ENCODE measurements at regions not wholly inside any gene's neighbourhood (a gene's known extent, or its start where the extent isn't known, plus 50 kb on each side); places are given as distances from the start of the nearest gene placed in this dataset.

DNA sequence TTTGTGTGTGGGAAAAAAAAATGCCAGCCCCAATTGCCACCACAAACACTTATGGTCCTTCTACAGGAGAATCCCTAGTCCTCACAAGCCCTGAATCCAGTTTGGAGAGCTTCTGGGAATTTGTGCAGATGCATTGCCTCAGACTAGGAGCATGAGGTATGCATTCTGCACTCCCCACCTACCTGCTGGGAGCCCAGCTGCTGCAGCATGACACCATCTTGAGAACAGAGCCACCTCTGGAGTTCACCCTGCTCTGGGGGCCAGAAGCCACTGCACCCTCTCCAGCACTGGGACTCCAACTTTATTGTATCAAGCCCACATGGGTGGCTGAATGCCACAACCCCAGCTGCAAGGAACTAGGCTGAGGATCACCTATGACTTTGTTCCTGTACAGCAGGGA, 568.5 kb upstream of the ID4 start:
- no peak for TF ChIP-seq POLR2A (IDR thresholded peaks at IDR 0.05; ENCODE audit: low read depth, low read length)
- TF ChIP-seq RAD21 (IDR thresholded peaks at IDR 0.05; ENCODE audit: low read length), result no peak
- TF ChIP-seq, protein P1, sequence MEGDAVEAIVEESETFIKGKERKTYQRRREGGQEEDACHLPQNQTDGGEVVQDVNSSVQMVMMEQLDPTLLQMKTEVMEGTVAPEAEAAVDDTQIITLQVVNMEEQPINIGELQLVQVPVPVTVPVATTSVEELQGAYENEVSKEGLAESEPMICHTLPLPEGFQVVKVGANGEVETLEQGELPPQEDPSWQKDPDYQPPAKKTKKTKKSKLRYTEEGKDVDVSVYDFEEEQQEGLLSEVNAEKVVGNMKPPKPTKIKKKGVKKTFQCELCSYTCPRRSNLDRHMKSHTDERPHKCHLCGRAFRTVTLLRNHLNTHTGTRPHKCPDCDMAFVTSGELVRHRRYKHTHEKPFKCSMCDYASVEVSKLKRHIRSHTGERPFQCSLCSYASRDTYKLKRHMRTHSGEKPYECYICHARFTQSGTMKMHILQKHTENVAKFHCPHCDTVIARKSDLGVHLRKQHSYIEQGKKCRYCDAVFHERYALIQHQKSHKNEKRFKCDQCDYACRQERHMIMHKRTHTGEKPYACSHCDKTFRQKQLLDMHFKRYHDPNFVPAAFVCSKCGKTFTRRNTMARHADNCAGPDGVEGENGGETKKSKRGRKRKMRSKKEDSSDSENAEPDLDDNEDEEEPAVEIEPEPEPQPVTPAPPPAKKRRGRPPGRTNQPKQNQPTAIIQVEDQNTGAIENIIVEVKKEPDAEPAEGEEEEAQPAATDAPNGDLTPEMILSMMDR (conservative IDR thresholded peaks at IDR 0.05; ENCODE audit: low read depth, low read length), result no peak
- TF ChIP-seq, protein P2, sequence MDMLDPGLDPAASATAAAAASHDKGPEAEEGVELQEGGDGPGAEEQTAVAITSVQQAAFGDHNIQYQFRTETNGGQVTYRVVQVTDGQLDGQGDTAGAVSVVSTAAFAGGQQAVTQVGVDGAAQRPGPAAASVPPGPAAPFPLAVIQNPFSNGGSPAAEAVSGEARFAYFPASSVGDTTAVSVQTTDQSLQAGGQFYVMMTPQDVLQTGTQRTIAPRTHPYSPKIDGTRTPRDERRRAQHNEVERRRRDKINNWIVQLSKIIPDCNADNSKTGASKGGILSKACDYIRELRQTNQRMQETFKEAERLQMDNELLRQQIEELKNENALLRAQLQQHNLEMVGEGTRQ (IDR thresholded peaks at IDR 0.05; ENCODE audit: low read depth, low read length), result no peak
- TF ChIP-seq CEBPB (IDR thresholded peaks at IDR 0.05; ENCODE audit: low read depth, low read length), result no peak
- TF ChIP-seq FOS (IDR thresholded peaks at IDR 0.05; ENCODE audit: low read depth, low read length), result no peak
- TF ChIP-seq, protein P3, sequence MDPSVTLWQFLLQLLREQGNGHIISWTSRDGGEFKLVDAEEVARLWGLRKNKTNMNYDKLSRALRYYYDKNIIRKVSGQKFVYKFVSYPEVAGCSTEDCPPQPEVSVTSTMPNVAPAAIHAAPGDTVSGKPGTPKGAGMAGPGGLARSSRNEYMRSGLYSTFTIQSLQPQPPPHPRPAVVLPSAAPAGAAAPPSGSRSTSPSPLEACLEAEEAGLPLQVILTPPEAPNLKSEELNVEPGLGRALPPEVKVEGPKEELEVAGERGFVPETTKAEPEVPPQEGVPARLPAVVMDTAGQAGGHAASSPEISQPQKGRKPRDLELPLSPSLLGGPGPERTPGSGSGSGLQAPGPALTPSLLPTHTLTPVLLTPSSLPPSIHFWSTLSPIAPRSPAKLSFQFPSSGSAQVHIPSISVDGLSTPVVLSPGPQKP (IDR thresholded peaks at IDR 0.05; ENCODE audit: borderline replicate concordance, low read depth, low read length), result no peak
- TF ChIP-seq MAZ (IDR thresholded peaks at IDR 0.05; ENCODE audit: borderline replicate concordance, low read depth, low read length), result no peak
- no peak for TF ChIP-seq RCOR1 (IDR thresholded peaks at IDR 0.05; ENCODE audit: insufficient replicate concordance, low read length)
- no peak for TF ChIP-seq RFX5 (IDR thresholded peaks at IDR 0.05; ENCODE audit: low read depth, low read length)
- TF ChIP-seq CHD1 (IDR thresholded peaks at IDR 0.05; ENCODE audit: low read depth, low read length), result no peak
- no peak for TF ChIP-seq BHLHE40 (IDR thresholded peaks at IDR 0.05; ENCODE audit: low read depth, low read length)
- TF ChIP-seq SMC3 (IDR thresholded peaks at IDR 0.05; ENCODE audit: low read depth, low read length), result no peak

Data from IMR-90 (cell line).